GM18499 (cell line): ENCODE measurements at regions not wholly inside any gene's neighbourhood (a gene's known extent, or its start where the extent isn't known, plus 50 kb on each side); places are given as distances from the start of the nearest gene placed in this dataset.

Source experiments
- ATAC-seq: cut with Tn5 transposase; IDR thresholded peaks from one replicate; pipeline ENCODE4 v1.9.1; 2021; ENCODE audit warnings: moderate number of reproducible peaks; ENCODE audit not compliant: insufficient read depth, unreplicated experiment

- no peak for ATAC-seq
Measured at GRCh38 chr7:91512958-91513357, 248.7 kb downstream of the FZD1 start.

GRCh38 chr7:91514591-91514990 is 250.4 kb downstream of the FZD1 start:
- ATAC-seq: no peak

- no peak for ATAC-seq
Measured at GRCh38 chr7:91515961-91516360, 251.7 kb downstream of the FZD1 start.

- ATAC-seq: no peak
Measured at GRCh38 chr7:91517201-91517785, 253.1 kb downstream of the FZD1 start.

- ATAC-seq: no peak
Measured at GRCh38 chr7:91518058-91518457, 253.8 kb downstream of the FZD1 start.

- ATAC-seq: no peak
Measured at GRCh38 chr7:91519241-91520158, 255.3 kb downstream of the FZD1 start.

- ATAC-seq: no peak
Measured at GRCh38 chr7:91520645-91521044, 256.4 kb downstream of the FZD1 start.

- no peak for ATAC-seq
Measured at GRCh38 chr7:91526404-91526803, 262.2 kb downstream of the FZD1 start.

- ATAC-seq: no peak
Measured at GRCh38 chr7:91527460-91527859, 263.2 kb downstream of the FZD1 start.

GRCh38 chr7:91533996-91534395 is 269.8 kb downstream of the FZD1 start:
- no peak for ATAC-seq

GRCh38 chr7:91537260-91538152 is 273.3 kb downstream of the FZD1 start:
- no peak for ATAC-seq

GRCh38 chr7:91541641-91542040 is 277.4 kb downstream of the FZD1 start:
- ATAC-seq: no peak

GRCh38 chr7:91543646-91544045 is 279.4 kb downstream of the FZD1 start:
- no peak for ATAC-seq

GRCh38 chr7:91549878-91550277 is 285.6 kb downstream of the FZD1 start:
- no peak for ATAC-seq

GRCh38 chr7:91550931-91551330 is 286.7 kb downstream of the FZD1 start:
- ATAC-seq: no peak

GRCh38 chr7:91551377-91552175 is 287.3 kb downstream of the FZD1 start:
- no peak for ATAC-seq

- ATAC-seq: no peak
Measured at GRCh38 chr7:91553410-91553895, 289.2 kb downstream of the FZD1 start.

GRCh38 chr7:91554883-91555282 is 290.6 kb downstream of the FZD1 start:
- ATAC-seq: no peak

- ATAC-seq: no peak
Measured at GRCh38 chr7:91556239-91556638, 292.0 kb downstream of the FZD1 start.
